HEK293 (cell line): ENCODE measurements at regions not wholly inside any gene's neighbourhood (a gene's known extent, or its start where the extent isn't known, plus 50 kb on each side); places are given as distances from the start of the nearest gene placed in this dataset.

ENCODE experiments used
- CTCF ChIA-PET: fragments of 350-600 bp; formaldehyde crosslinking; extraction: SDS; loops from one replicate; lab custom pipeline; 2021; ENCODE audit warnings: antibody characterized with exemption; lab: Yijun Ruan, JAX
- POLR2A ChIA-PET: fragments of 300-600 bp; formaldehyde crosslinking; extraction: SDS; loops from one replicate; lab custom pipeline; 2020; ENCODE audit warnings: antibody characterized with exemption, inconsistent platforms; lab: Yijun Ruan, JAX
- H3K27ac ChIP-seq: fragments of 200-500 bp; sonication (Bioruptor generic); 2 replicates; pipeline ENCODE4 v1.5.1; 2014; ENCODE audit warnings: low read depth, low read length, control low read depth, inconsistent platforms; ENCODE audit errors: extremely low read depth
- H3K36me3 ChIP-seq, 2 experiments: fragments of 200-500 bp in 1 of 2; sonication (Bioruptor generic) in 1 of 2; 1 replicate in 1 of 2; 2 replicates in 1 of 2; pipeline ENCODE4 v1.5.1; 2014 to 2017; ENCODE audit warnings: inconsistent platforms in 2 of 2, low read length in 2 of 2; ENCODE audit not compliant: control insufficient read depth in 2 of 2, insufficient read depth in 1 of 2
- H3K4me1 ChIP-seq: fragments of 200-500 bp; sonication (Bioruptor generic); 2 replicates; pipeline ENCODE4 v1.5.1; 2014; ENCODE audit warnings: mild to moderate bottlenecking, low read length, inconsistent platforms; ENCODE audit not compliant: control insufficient read depth, insufficient read depth
- H3K4me3 ChIP-seq: 2 replicates; pipeline ENCODE4 v1.5.1; 2011; ENCODE audit warnings: low read depth, mild to moderate bottlenecking, control low read depth, low read length, moderate library complexity
- H3K9me3 ChIP-seq: fragments of 200-500 bp; sonication (Bioruptor generic); 2 replicates; pipeline ENCODE4 v1.5.1; 2014; ENCODE audit warnings: low read depth, low read length, inconsistent platforms; ENCODE audit not compliant: control insufficient read depth, insufficient read depth
- SCRT1 ChIP-seq: fragments of 450-650 bp; formaldehyde crosslinking; IDR thresholded peaks from 2 replicates; pipeline ENCODE4 v1.5.1; 2016; ENCODE audit warnings: missing biosample characterization, missing genetic modification characterization, borderline replicate concordance
- SP7 ChIP-seq: fragments of 450-650 bp; formaldehyde crosslinking; IDR thresholded peaks from 2 replicates; pipeline ENCODE4 v1.5.1; 2016; ENCODE audit warnings: missing biosample characterization, missing genetic modification characterization
- ZNF112 ChIP-seq: fragments of 450-650 bp; formaldehyde crosslinking; IDR thresholded peaks from 2 replicates; pipeline ENCODE4 v1.5.0; 2017; ENCODE audit warnings: missing biosample characterization, missing genetic modification characterization
- ZNF202 ChIP-seq: fragments of 450-650 bp; formaldehyde crosslinking; IDR thresholded peaks from 2 replicates; pipeline ENCODE4 v1.5.1; 2016; ENCODE audit warnings: missing biosample characterization, missing genetic modification characterization, borderline replicate concordance
- ZNF239 ChIP-seq: fragments of 450-650 bp; formaldehyde crosslinking; IDR thresholded peaks from 2 replicates; pipeline ENCODE4 v1.5.1; 2016; ENCODE audit warnings: missing biosample characterization, missing genetic modification characterization
- ZNF248 ChIP-seq: fragments of 450-650 bp; formaldehyde crosslinking; IDR thresholded peaks from 2 replicates; pipeline ENCODE4 v1.5.1; 2017; ENCODE audit warnings: missing biosample characterization, missing genetic modification characterization
- ZNF311 ChIP-seq: fragments of 450-650 bp; formaldehyde crosslinking; IDR thresholded peaks from 2 replicates; pipeline ENCODE4 v1.5.1; 2017; ENCODE audit warnings: missing biosample characterization, missing genetic modification characterization, borderline replicate concordance
- ZNF48 ChIP-seq: fragments of 450-650 bp; formaldehyde crosslinking; IDR thresholded peaks from 2 replicates; pipeline ENCODE4 v1.5.1; 2016; ENCODE audit warnings: missing biosample characterization, missing genetic modification characterization
- ZNF521 ChIP-seq: fragments of 450-650 bp; formaldehyde crosslinking; IDR thresholded peaks from 2 replicates; pipeline ENCODE4 v1.5.1; 2017; ENCODE audit warnings: missing biosample characterization, mild to moderate bottlenecking, missing genetic modification characterization
- ZNF549 ChIP-seq: fragments of 450-650 bp; IDR thresholded peaks from 2 replicates; pipeline ENCODE4 v1.5.1; 2018; ENCODE audit warnings: missing biosample characterization, missing genetic modification characterization, mild to moderate bottlenecking, inconsistent platforms, moderate library complexity
- ZNF561 ChIP-seq: fragments of 450-650 bp; IDR thresholded peaks from 2 replicates; pipeline ENCODE4 v1.5.1; 2018; ENCODE audit warnings: missing biosample characterization, missing genetic modification characterization, borderline replicate concordance
- ZNF658 ChIP-seq: fragments of 450-650 bp; formaldehyde crosslinking; IDR thresholded peaks from 2 replicates; pipeline ENCODE4; 2016; ENCODE audit warnings: missing biosample characterization, missing genetic modification characterization
- ZNF670 ChIP-seq: fragments of 450-650 bp; formaldehyde crosslinking; IDR thresholded peaks from 2 replicates; pipeline ENCODE4 v1.5.1; 2016; ENCODE audit warnings: missing biosample characterization, missing genetic modification characterization, low read depth
- ZSCAN30 ChIP-seq: fragments of 450-650 bp; IDR thresholded peaks from 2 replicates; pipeline ENCODE4 v1.5.1; 2018; ENCODE audit warnings: missing biosample characterization, mild to moderate bottlenecking, missing genetic modification characterization, moderate library complexity
- TF ChIP-seq, protein P1 (sequence below): fragments of 450-650 bp; formaldehyde crosslinking; IDR thresholded peaks from 2 replicates; pipeline ENCODE4 v1.5.1; 2017; ENCODE audit warnings: missing biosample characterization, missing genetic modification characterization
- TF ChIP-seq, protein P2 (sequence below): fragments of 450-650 bp; formaldehyde crosslinking; IDR thresholded peaks from 2 replicates; pipeline ENCODE4 v1.5.1; 2016; ENCODE audit warnings: missing biosample characterization, missing genetic modification characterization
- TF ChIP-seq, protein P3 (sequence below): fragments of 450-650 bp; formaldehyde crosslinking; IDR thresholded peaks from 2 replicates; pipeline ENCODE4 v1.5.0; 2017; ENCODE audit warnings: missing biosample characterization, missing genetic modification characterization, borderline replicate concordance
- TF ChIP-seq, protein P4 (sequence below): fragments of 450-650 bp; formaldehyde crosslinking; IDR thresholded peaks from 2 replicates; pipeline ENCODE4 v1.5.1; 2016; ENCODE audit warnings: missing biosample characterization, missing genetic modification characterization
- TF ChIP-seq, protein P5 (sequence below): fragments of 450-650 bp; formaldehyde crosslinking; IDR thresholded peaks from 2 replicates; pipeline ENCODE4 v1.5.1; 2017; ENCODE audit warnings: missing biosample characterization, mild to moderate bottlenecking, missing genetic modification characterization, moderate library complexity
- TF ChIP-seq, protein P6 (sequence below): fragments of 450-650 bp; formaldehyde crosslinking; IDR thresholded peaks from 2 replicates; pipeline ENCODE4 v1.5.1; 2017; ENCODE audit warnings: missing biosample characterization, missing genetic modification characterization

DNA sequence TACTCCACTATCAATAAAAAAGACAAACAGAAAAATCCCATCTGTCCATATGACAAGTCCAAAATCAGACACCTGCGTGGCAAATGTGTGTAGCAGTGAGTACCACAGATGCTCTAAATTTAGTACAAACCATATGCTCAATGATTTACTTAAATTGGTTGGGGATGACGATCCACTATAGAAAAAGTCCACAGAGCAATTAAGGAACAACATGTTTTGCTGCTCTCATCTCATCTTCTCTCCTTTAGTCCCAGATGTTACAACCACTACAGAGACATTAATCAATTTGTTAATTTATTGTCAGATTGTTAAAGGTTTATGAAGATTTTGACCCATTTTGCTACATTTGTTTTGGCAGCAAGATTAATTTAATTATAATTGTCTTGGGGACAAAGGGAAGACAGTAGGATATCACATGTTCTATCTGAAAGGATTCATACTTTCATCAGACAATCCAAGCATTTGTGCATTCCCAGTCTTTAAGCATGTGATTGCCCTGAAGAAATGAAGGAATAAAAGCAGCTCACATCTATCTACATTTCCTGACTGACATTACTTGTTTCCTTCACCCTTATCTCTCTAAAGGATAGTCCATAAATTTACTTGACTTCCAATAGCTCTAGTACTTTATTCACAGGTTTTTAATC, 2268.1 kb downstream of the PCDH7 start (continued):
- TF ChIP-seq, protein P1, sequence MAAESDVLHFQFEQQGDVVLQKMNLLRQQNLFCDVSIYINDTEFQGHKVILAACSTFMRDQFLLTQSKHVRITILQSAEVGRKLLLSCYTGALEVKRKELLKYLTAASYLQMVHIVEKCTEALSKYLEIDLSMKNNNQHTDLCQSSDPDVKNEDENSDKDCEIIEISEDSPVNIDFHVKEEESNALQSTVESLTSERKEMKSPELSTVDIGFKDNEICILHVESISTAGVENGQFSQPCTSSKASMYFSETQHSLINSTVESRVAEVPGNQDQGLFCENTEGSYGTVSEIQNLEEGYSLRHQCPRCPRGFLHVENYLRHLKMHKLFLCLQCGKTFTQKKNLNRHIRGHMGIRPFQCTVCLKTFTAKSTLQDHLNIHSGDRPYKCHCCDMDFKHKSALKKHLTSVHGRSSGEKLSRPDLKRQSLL (tag by site-specific recombination), result no peak
- TF ChIP-seq ZNF248 (tag by site-specific recombination) (no peak), ZSCAN30 (tag by site-specific recombination) (no peak), ZNF311 (no peak), ZNF112 (tag by site-specific recombination) (no peak), ZNF658 (no peak)
- TF ChIP-seq, protein P2, sequence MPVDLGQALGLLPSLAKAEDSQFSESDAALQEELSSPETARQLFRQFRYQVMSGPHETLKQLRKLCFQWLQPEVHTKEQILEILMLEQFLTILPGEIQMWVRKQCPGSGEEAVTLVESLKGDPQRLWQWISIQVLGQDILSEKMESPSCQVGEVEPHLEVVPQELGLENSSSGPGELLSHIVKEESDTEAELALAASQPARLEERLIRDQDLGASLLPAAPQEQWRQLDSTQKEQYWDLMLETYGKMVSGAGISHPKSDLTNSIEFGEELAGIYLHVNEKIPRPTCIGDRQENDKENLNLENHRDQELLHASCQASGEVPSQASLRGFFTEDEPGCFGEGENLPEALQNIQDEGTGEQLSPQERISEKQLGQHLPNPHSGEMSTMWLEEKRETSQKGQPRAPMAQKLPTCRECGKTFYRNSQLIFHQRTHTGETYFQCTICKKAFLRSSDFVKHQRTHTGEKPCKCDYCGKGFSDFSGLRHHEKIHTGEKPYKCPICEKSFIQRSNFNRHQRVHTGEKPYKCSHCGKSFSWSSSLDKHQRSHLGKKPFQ (tag by site-specific recombination), result no peak
- TF ChIP-seq, protein P3, sequence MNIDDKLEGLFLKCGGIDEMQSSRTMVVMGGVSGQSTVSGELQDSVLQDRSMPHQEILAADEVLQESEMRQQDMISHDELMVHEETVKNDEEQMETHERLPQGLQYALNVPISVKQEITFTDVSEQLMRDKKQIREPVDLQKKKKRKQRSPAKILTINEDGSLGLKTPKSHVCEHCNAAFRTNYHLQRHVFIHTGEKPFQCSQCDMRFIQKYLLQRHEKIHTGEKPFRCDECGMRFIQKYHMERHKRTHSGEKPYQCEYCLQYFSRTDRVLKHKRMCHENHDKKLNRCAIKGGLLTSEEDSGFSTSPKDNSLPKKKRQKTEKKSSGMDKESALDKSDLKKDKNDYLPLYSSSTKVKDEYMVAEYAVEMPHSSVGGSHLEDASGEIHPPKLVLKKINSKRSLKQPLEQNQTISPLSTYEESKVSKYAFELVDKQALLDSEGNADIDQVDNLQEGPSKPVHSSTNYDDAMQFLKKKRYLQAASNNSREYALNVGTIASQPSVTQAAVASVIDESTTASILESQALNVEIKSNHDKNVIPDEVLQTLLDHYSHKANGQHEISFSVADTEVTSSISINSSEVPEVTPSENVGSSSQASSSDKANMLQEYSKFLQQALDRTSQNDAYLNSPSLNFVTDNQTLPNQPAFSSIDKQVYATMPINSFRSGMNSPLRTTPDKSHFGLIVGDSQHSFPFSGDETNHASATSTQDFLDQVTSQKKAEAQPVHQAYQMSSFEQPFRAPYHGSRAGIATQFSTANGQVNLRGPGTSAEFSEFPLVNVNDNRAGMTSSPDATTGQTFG (tag by site-specific recombination), result no peak

DNA sequence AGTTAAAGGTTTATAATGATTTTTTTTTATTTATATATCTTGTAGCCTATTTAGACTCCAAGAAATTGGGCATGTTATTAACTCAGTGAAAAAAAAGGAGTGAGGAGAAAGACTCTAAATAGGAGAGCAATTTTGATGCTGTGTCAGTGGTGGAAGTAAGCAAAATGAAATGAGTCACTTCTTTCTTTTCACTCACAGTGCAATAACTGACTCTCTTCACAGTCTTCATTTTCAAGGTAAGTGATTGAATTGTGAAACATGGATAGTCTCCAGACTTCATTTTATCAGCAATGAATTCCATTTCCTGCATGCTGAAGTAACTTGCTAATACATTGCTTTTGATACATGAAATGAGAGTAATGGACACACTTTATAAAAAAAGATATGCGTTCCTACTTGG, 2271.5 kb downstream of the PCDH7 start:
- Histone ChIP-seq H3K36me3 (no peaks in the 10 kb centered on the region), H3K4me3 (no peak overlapping the region)
- TF ChIP-seq, protein P4, sequence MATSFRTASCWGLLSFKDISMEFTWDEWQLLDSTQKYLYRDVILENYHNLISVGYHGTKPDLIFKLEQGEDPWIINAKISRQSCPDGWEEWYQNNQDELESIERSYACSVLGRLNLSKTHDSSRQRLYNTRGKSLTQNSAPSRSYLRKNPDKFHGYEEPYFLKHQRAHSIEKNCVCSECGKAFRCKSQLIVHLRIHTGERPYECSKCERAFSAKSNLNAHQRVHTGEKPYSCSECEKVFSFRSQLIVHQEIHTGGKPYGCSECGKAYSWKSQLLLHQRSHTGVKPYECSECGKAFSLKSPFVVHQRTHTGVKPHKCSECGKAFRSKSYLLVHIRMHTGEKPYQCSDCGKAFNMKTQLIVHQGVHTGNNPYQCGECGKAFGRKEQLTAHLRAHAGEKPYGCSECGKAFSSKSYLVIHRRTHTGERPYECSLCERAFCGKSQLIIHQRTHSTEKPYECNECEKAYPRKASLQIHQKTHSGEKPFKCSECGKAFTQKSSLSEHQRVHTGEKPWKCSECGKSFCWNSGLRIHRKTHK, result no peak
- TF ChIP-seq ZNF549 (tag by site-specific recombination) (no peak), ZNF561 (tag by site-specific recombination) (no peak), ZNF670 (tag by site-specific recombination) (no peak), ZNF202 (tag by site-specific recombination) (no peak), ZNF521 (tag by site-specific recombination) (no peak), SP7 (tag by site-specific recombination) (no peak), ZNF239 (no peak), SCRT1 (tag by site-specific recombination) (no peak), ZNF48 (no peak)
- TF ChIP-seq, protein P5, sequence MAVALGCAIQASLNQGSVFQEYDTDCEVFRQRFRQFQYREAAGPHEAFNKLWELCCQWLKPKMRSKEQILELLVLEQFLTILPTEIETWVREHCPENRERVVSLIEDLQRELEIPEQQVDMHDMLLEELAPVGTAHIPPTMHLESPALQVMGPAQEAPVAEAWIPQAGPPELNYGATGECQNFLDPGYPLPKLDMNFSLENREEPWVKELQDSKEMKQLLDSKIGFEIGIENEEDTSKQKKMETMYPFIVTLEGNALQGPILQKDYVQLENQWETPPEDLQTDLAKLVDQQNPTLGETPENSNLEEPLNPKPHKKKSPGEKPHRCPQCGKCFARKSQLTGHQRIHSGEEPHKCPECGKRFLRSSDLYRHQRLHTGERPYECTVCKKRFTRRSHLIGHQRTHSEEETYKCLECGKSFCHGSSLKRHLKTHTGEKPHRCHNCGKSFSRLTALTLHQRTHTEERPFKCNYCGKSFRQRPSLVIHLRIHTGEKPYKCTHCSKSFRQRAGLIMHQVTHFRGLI (tag by site-specific recombination), result no peak
- TF ChIP-seq, protein P6, sequence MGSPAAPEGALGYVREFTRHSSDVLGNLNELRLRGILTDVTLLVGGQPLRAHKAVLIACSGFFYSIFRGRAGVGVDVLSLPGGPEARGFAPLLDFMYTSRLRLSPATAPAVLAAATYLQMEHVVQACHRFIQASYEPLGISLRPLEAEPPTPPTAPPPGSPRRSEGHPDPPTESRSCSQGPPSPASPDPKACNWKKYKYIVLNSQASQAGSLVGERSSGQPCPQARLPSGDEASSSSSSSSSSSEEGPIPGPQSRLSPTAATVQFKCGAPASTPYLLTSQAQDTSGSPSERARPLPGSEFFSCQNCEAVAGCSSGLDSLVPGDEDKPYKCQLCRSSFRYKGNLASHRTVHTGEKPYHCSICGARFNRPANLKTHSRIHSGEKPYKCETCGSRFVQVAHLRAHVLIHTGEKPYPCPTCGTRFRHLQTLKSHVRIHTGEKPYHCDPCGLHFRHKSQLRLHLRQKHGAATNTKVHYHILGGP (tag by site-specific recombination), result no peak

More for the DNA sequence above, 2271.5 kb downstream of the PCDH7 start:
- Histone ChIP-seq H3K4me1 (no peaks in the 10 kb centered on the region), H3K27ac (no peak overlapping the region), H3K9me3 (no peaks in the 10 kb centered on the region)
- ChIA-PET POLR2A (no interaction called here), CTCF (no interaction called here)
